ENCODE measurements at regions not wholly inside any gene's neighbourhood (a gene's known extent, or its start where the extent isn't known, plus 50 kb on each side); places are given as distances from the start of the nearest gene placed in this dataset.
A peak's percentile ranks its signal among the peaks of the same experiment; 100 is the strongest.

DNA sequence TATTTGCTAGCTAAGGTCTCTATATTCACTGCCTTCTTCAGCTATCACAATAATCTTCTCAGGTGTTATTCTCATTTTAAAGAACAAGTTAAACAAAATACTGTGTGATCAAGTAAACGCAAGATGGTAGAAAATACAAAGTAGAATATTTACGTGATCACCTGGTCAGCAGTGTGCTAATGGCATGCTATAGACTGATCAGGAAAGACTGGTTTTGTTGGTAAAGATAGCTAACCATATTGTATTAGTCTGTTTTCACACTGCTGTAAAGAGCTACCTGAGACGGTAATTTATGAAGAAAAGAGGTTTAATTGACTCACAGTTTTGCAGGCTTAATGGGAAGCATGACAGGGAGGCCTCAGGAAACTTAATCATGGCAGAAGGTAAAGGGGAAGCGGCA is 50.4 kb downstream of the ZBTB38 start:
- DNase-seq (ENCODE audit: low read depth) = no peak

DNA sequence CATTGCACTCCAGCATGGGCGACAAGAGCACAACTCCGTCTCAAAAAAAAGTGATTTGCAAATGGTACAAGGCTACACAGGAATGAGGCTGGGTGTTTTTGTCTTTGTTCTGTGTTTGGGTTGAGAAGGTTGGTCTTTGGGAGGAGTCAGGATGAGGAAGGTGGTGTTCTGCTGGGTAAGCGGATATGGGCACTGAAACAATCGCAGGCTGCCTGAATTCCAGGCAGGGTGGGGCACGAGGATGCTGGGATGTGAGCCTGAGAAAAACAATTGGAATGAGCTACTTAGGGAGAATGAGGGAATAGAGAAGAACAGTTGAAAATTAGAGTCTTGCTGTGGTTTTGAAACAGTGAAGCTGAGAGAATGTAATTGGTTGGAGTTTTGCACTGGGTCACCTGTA is 51.6 kb downstream of the ZBTB38 start:
- DNase-seq (ENCODE audit: low read depth) = no peak

DNA sequence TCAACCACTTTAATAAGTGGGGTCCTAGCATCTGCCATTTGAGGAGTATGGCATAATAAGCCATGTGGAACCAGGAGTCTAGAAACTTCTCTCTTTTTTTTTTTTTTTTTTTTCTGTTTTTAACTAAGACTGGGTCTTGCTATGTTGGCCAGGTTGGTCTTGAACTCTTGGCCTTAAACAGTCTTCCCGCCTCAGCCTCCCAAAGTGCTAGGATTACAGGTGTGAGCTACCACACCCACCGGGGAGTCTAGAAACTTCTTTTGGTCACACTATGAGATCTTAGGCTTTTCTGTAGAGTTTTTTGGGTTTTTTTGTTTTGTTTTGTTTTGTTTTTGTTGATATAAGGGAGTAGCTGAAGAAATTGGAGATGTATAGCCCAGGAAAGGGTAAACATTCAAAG is 52.9 kb downstream of the ZBTB38 start:
- DNase-seq (ENCODE audit: low read depth) = no peak

DNA sequence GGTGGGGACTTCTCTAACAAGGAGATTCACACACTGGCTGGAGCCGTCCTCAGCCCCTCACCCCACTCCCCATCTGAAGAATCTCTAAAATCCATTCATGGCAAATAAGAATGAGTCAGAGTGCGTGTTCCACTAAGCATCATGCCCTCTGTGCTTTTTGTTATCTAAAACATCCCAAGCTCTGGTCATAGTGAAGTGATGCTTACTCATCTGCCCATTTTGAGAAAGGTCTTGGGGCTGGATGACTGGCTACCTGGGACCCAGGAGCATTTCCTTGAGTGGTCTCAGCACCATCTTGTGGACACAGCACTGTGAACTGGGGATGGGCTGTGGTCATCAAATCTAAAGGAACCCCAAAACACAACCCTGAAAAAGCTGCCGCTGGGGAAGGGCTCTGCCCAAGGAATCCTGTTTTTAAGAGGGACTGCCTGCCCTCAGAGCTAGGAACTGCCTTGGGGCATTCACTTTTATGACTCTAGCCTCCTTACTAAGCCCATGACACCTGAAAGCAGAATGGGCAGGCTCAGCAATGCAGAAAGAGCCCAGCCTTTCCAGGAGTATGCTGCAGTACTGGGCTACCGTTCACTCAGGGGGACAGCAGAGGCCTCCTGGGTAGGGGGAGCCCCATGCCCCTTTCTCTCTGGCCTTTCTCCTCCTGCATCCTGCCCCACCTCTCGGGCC is 53.5 kb downstream of the ZBTB38 start:
- peak; percentile 72 for DNase-seq (ENCODE audit: low read depth)

DNA sequence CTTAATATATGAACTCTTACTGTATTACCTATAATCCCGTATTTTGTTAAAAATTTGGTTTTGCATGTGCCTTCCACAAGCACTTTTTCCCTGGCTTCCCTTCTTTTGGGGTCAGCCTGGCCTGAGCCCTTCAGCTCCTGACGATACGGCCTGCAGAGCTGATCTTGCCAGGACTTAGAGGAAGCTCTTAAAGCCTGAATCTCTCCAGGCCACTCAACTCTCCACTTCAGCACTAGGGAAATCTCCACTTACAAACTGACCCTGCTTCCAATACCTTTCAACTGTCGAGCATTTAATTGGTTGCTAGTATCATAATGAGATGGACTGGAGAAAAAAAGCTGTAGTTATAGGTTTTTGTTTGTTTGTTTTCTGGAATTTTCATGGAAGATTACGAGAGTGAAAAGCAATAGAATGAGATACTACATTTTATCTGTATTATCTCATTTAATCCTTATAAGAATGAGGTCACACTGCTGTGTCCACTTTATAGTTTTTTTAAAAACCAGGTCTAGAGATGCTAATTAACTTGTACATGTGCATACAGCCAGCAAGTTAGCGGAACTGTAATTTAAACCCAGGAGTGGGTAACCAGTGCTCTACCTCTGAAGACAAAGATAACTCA is 54.8 kb downstream of the ZBTB38 start:
- no peak for DNase-seq (ENCODE audit: low read depth)

DNA sequence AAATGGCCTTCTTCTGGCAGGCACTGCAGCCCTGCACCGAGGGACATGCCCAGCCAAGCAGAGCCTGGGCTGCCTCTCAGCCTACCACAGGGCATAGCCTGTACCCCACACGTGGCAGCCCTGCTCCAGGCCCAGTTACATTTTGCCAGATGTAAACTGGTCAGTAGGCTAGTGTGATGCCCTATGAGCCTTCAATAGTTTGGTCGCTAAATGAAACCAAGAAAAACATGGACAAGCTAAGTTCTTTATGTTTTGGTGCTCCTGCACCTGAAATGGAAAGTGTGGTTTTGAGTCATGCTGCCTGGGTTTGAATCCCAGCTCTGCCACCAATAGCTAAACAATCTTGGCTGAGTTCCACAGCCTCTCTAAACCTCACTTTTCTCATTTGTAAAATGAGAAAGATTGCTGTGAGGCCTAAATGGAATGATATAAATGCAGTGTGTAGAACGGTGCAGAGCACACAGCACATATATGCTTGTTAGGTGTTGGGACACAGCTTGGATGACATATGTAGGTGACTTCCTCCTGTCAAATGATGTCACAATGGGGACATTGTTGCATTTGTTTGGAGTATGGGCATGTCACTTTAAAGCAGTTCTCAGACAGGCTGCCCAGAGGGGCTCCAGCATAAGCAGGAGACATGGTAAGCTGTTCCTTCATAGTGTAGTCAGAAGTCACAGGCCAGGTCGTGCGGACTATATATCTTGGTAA is 57.4 kb downstream of the ZBTB38 start:
- DNase-seq (ENCODE audit: low read depth) = no peak

DNA sequence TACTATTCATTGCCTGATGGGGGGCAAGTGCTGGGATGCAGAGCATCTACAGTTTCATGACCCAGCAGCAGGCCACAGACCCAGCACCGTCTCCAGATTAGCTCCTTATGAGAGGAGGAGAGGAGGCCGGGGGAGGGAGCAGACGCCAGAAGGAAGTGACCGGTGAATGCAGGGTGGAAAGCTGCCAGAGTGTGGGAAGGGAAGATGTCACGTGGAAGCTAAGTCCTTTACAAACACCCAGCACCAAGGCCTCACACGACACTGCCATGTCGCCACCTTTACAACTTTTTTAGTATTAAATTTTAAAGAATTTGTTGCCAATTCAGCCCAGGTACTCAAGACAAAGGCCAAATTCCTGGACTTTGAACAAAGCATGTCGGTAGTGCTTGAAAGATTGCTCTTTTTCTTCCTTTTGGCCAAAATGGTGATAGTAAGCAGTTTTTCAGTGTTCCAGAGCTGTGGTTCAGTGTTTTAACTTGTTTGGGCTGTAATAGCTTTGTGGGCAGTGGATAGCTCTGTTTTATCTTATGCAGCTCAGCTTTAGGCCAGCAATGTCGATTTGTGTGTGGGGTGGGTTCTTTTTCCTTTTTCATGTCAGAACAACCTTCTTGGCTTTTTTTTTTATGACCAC is 58.2 kb downstream of the ZBTB38 start:
- DNase-seq (ENCODE audit: low read depth) = no peak

DNA sequence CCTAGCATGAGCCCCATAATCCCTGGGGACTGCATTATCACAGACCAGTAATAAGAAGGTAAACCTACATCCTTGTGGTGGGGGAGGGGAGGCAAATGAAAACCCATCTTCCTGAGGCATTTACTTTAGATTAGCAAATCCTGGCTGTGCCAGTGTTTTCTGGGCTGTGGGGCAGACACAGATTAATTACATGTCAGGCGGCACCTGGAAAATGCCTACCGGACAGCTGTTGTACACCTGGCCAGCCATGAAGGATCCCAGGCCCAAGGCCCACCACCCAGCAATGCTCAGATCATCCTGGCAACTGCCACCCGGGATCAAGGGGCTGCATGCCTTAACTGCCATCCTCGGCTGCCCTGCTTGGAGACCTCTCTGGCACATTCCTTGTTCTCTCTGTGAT is 59.1 kb upstream of the RASA2 start:
- DNase-seq (ENCODE audit: low read depth) = no peak

DNA sequence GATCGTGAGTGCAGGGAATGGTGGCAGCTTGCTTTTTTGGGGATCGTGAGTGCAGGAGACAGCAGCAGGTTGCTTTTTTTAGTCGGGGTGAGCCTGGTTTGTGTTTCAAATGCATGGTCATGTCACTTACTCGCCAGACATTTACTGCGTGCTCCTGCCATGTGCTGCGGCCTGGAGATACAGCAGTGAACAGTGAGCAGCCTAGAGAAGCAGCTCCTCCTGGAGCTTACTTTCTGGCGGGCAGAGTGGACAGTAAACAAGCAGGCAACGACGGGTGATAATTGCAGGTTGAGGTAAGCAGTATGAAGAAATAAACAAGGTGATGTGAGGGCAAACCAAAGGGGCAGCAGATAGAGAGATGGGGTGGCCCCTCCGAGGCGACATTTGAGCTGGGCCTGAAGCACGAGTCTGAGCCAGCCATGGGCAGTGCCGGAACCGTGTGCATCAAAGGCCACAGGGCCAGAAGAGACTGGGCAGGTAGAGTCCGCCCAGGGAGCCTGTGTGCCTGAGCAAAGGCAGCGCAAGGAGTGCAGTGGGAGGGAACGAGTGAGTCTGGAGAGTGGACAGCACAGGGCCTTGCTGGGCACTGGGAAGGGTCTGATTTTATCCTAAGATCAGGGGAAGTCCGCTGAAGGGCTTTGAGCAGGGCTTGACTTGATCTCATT is 57.3 kb upstream of the RASA2 start:
- DNase-seq (ENCODE audit: low read depth) = no peak

DNA sequence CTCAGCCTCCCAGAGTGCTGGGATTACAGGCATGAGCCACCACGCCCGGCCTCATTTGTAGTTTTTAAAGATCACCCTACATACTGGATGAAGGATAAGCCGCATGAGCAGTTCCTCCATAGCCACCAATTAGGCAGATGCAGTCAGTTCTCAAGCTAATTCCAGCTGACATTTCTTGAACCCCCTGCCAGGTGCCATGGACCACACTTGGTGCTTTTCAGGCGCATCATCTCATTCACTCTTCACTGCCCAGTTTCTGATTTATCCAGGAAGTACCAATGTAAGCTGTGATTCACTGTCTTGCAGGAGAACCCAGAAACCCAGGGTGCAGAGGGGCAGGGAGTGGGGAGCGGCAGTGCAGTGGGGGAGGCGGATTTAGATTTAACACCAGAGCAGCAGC is 56.5 kb upstream of the RASA2 start:
- DNase-seq (ENCODE audit: low read depth) = no peak

DNA sequence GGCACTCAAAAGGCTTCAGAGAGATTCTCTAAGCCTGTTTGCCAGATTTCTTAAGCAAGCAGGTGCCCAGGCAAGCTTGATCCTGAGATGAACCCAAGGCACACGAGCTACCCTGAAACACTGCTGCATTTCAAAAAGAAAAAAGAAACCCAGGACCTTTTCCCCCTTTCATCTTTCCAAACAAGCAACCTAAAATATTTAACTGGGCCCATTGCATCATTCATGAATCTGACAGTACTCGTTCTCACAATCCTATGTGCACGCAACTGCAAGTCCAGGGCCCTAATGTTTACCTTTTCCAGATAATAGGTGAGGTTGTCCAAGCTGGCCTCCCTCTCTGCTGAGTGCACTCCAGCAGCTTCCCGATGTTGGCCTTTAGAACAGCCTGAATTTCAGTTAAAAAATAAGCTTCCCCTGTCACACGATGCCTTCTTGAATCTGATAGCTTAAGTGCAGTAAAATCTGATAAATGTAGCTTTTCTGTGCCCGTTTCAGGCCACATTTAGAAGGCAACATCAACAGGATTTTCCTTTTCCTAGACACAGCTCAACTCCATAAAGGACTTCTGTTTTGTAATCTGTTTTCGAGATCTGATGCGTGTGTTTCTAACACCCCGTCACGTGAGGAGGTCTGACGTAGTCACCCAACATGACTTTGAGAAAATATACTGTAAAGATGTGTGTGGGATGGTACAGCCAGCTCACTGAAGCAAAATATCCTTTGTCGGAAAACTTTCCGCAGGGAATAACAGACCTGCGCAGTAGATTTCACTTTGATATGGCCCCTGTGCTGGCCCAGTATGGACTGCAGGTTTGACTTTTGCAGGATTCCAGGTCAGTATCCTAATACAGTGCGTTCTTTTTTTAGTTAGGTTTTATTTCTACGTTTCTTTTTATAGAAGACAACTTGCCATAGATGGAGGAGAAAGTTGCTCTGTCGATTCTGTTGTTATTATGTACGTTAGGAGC is 55.1 kb upstream of the RASA2 start:
- no peak for DNase-seq (ENCODE audit: low read depth)

DNA sequence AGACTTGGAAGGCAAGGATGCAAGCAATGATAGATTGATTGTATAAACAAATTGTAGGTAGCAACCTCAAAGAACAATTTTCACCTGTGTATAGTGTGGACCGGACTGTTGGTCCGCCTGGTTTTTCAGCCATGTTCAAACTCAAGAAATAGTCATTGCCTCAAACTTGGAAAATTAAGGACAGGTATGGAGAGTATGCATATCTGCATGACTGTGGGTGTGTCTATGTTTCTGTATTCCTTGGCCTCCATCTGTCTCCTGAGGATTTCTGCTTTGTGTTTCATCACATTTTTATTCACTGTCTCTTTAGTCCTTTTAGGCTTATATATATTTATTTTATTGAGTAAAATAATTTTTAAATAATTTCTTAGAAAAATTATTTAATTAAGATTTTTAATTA is 53.9 kb upstream of the RASA2 start:
- no peak for DNase-seq (ENCODE audit: low read depth)

DNA sequence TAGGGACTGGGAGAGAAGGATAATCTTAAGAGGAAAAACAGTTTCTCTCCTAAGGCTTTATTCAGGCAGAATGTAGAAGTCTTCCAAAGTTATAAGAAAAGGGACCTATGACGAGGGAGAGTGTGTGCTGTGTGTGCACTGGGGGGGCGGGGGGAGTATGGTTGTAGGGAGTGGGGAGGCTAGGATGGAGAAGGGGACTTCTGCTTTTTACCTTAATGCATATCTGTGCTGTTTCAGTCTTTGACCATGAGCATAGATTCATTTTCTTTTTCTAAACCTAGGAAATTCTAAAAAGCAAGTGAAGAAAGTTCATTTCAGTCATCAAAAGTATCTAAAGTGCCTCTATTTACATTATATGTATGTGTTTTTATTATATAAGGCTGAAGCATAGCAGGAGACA is 52.6 kb upstream of the RASA2 start:
- no peak for DNase-seq (ENCODE audit: low read depth)

DNA sequence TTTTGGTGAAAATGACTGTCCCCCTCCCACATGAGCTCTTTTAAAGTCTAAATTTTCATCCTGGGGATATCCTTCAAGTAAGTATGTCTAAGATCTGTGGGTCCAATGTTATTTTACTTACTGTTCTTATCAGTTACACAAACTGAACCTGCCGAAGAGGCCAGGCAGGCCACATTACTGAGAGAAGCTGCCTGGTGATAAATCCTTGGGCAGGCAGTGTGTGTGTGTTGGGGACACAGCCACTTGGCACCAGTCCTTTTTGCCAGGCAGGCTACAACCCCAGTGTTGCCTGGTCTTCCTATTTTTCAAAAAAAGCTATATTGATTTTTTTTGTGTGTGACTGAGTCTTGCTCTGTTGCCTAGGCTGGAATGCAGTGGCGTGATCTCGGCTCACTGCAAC is 50.6 kb upstream of the RASA2 start:
- DNase-seq (ENCODE audit: low read depth) = no peak

Data from LHCN-M2 (cell line).